ENCODE measurements at regions not wholly inside any gene's neighbourhood (a gene's known extent, or its start where the extent isn't known, plus 50 kb on each side); places are given as distances from the start of the nearest gene placed in this dataset.
"Not testable (repeated sequence)": the region's sequence is repeated elsewhere in the genome, so short reads cannot be mapped to it uniquely, and the experiment has no call there.

DNA sequence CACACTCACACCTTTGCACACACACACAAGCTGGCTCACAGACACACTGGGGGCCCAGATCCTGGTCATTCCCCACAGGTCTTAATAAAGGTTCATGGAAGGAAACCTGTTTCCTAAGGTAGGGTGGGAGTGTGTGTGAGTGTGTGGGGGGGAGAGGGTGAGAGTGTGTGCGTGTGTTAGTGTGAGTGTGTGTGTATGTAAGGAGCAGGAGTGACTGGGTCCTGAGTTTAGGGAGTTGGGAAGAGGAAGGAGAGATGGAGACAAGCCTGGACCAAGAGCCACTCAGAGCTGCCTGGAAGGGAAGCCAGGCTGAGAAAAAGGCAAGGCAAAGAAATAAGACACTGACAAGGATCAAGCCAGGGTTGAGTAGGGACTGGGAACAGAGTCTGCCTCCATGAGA lies 129.2 kb downstream of the POTEM start:
- not testable (repeated sequence) for H3K27me3 Mint-ChIP-seq (ENCODE audit: unreplicated experiment); H3K27ac Mint-ChIP-seq (ENCODE audit: unreplicated experiment); DNase-seq (ENCODE audit: extremely low spot score, unreplicated experiment); H3K4me1 Mint-ChIP-seq (ENCODE audit: unreplicated experiment); H3K4me3 Mint-ChIP-seq (ENCODE audit: unreplicated experiment); H3K36me3 Mint-ChIP-seq (ENCODE audit: unreplicated experiment); H3K9me3 Mint-ChIP-seq (ENCODE audit: unreplicated experiment)

- H3K4me1 Mint-ChIP-seq (ENCODE audit: unreplicated experiment); H3K27me3 Mint-ChIP-seq (ENCODE audit: unreplicated experiment); H3K27ac Mint-ChIP-seq (ENCODE audit: unreplicated experiment); H3K36me3 Mint-ChIP-seq (ENCODE audit: unreplicated experiment); H3K9me3 Mint-ChIP-seq (ENCODE audit: unreplicated experiment); H3K4me3 Mint-ChIP-seq (ENCODE audit: unreplicated experiment): not testable (repeated sequence)
- peak; percentile 87 for DNase-seq (ENCODE audit: extremely low spot score, unreplicated experiment)
Observed at GRCh38 chr14:19096876-19097275, 129.6 kb downstream of the POTEM start.

- not testable (repeated sequence) for H3K27ac Mint-ChIP-seq (ENCODE audit: unreplicated experiment); H3K27me3 Mint-ChIP-seq (ENCODE audit: unreplicated experiment); H3K9me3 Mint-ChIP-seq (ENCODE audit: unreplicated experiment); H3K36me3 Mint-ChIP-seq (ENCODE audit: unreplicated experiment); H3K4me3 Mint-ChIP-seq (ENCODE audit: unreplicated experiment); H3K4me1 Mint-ChIP-seq (ENCODE audit: unreplicated experiment)
- peak; percentile 91 for DNase-seq (ENCODE audit: extremely low spot score, unreplicated experiment)
Observed at GRCh38 chr14:19097306-19097705, 130.1 kb downstream of the POTEM start.

DNA sequence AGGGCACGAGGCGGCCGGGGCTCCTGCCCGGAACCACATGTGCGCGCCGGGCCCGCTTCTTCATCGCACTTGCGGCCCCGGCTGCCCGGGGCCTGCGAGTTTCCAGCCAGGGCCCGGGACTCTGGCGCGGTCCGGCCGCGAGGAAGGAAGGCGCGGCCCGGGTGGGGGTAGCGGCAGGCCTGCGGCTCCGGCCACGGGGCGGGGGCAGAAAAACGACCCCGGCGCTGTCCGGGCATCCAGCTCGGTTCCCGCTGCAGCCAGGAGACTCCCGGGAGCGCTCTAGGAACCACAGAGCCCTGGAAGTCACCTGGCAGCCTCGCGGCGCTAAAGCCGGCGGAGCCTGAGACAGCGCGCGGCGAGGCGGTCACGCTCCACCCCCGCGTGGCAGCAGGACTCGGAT lies 130.5 kb downstream of the POTEM start:
- DNase-seq (ENCODE audit: extremely low spot score, unreplicated experiment) = peak; percentile 90
- not testable (repeated sequence) for H3K27ac Mint-ChIP-seq (ENCODE audit: unreplicated experiment); H3K4me1 Mint-ChIP-seq (ENCODE audit: unreplicated experiment); H3K27me3 Mint-ChIP-seq (ENCODE audit: unreplicated experiment); H3K9me3 Mint-ChIP-seq (ENCODE audit: unreplicated experiment); H3K36me3 Mint-ChIP-seq (ENCODE audit: unreplicated experiment); H3K4me3 Mint-ChIP-seq (ENCODE audit: unreplicated experiment)

- not testable (repeated sequence) for H3K27me3 Mint-ChIP-seq (ENCODE audit: unreplicated experiment); H3K27ac Mint-ChIP-seq (ENCODE audit: unreplicated experiment); DNase-seq (ENCODE audit: extremely low spot score, unreplicated experiment)
Observed at GRCh38 chr14:19098230-19098629, 131.0 kb downstream of the POTEM start.

GRCh38 chr14:19098732-19099131 lies 131.5 kb downstream of the POTEM start:
- H3K27ac Mint-ChIP-seq (ENCODE audit: unreplicated experiment); H3K4me1 Mint-ChIP-seq (ENCODE audit: unreplicated experiment); H3K27me3 Mint-ChIP-seq (ENCODE audit: unreplicated experiment); H3K4me3 Mint-ChIP-seq (ENCODE audit: unreplicated experiment); H3K9me3 Mint-ChIP-seq (ENCODE audit: unreplicated experiment); H3K36me3 Mint-ChIP-seq (ENCODE audit: unreplicated experiment): not testable (repeated sequence)
- DNase-seq (ENCODE audit: extremely low spot score, unreplicated experiment) = peak; percentile 92

More at GRCh38 chr14:19098230-19098629, 131.0 kb downstream of the POTEM start:
- H3K4me3 Mint-ChIP-seq (ENCODE audit: unreplicated experiment); H3K4me1 Mint-ChIP-seq (ENCODE audit: unreplicated experiment); H3K36me3 Mint-ChIP-seq (ENCODE audit: unreplicated experiment); H3K9me3 Mint-ChIP-seq (ENCODE audit: unreplicated experiment): not testable (repeated sequence)

GRCh38 chr14:19099336-19099735 lies 132.1 kb downstream of the POTEM start:
- H3K36me3 Mint-ChIP-seq (ENCODE audit: unreplicated experiment); H3K4me3 Mint-ChIP-seq (ENCODE audit: unreplicated experiment); H3K27me3 Mint-ChIP-seq (ENCODE audit: unreplicated experiment); H3K27ac Mint-ChIP-seq (ENCODE audit: unreplicated experiment); H3K9me3 Mint-ChIP-seq (ENCODE audit: unreplicated experiment); H3K4me1 Mint-ChIP-seq (ENCODE audit: unreplicated experiment); DNase-seq (ENCODE audit: extremely low spot score, unreplicated experiment): not testable (repeated sequence)

GRCh38 chr14:19099939-19100338 lies 132.7 kb downstream of the POTEM start:
- not testable (repeated sequence) for H3K27me3 Mint-ChIP-seq (ENCODE audit: unreplicated experiment); H3K9me3 Mint-ChIP-seq (ENCODE audit: unreplicated experiment); H3K4me3 Mint-ChIP-seq (ENCODE audit: unreplicated experiment); DNase-seq (ENCODE audit: extremely low spot score, unreplicated experiment); H3K4me1 Mint-ChIP-seq (ENCODE audit: unreplicated experiment); H3K36me3 Mint-ChIP-seq (ENCODE audit: unreplicated experiment); H3K27ac Mint-ChIP-seq (ENCODE audit: unreplicated experiment)

DNA sequence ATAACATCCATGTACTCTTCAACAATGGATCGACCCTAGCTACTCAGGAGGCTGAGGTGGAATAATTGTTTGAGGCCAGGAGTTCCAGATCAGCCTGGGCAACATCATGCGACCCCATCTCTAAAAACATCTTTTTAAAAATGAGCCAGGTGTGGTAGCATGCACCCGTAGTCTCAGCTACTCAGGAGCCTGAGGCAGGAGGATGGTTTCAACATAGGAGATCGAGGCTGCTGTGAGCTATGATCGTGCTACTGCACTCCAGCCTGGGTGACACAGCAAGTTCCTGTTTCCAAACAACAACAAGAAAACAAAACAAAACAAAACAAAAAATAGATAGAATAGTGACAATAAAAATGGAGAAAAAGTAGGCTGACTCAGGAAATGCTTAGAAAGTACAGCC lies 138.3 kb downstream of the POTEM start:
- not testable (repeated sequence) for H3K4me1 Mint-ChIP-seq (ENCODE audit: unreplicated experiment); H3K4me3 Mint-ChIP-seq (ENCODE audit: unreplicated experiment); H3K9me3 Mint-ChIP-seq (ENCODE audit: unreplicated experiment); H3K27ac Mint-ChIP-seq (ENCODE audit: unreplicated experiment); H3K27me3 Mint-ChIP-seq (ENCODE audit: unreplicated experiment); DNase-seq (ENCODE audit: extremely low spot score, unreplicated experiment); H3K36me3 Mint-ChIP-seq (ENCODE audit: unreplicated experiment)

DNA sequence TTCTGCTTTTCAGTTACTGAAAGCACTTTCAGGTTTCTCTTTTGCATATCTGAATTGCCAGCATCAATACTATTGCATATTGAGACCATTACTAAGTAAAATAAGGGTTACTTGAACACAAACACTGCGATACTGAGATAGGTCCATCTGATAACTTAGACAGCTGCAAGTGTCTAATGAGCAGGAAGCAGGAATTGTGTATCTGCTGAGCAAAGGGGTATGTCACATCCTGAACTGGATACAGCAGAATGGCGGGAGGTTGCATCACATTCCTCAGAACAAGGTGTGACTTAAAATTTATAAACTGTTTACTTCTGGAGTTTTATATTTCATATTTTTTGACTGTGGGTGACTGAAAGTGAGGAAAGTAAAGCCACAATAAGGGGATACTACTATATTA lies 142.7 kb downstream of the POTEM start:
- not testable (repeated sequence) for H3K27me3 Mint-ChIP-seq (ENCODE audit: unreplicated experiment); H3K27ac Mint-ChIP-seq (ENCODE audit: unreplicated experiment); H3K9me3 Mint-ChIP-seq (ENCODE audit: unreplicated experiment); H3K4me3 Mint-ChIP-seq (ENCODE audit: unreplicated experiment); H3K36me3 Mint-ChIP-seq (ENCODE audit: unreplicated experiment); DNase-seq (ENCODE audit: extremely low spot score, unreplicated experiment); H3K4me1 Mint-ChIP-seq (ENCODE audit: unreplicated experiment)

DNA sequence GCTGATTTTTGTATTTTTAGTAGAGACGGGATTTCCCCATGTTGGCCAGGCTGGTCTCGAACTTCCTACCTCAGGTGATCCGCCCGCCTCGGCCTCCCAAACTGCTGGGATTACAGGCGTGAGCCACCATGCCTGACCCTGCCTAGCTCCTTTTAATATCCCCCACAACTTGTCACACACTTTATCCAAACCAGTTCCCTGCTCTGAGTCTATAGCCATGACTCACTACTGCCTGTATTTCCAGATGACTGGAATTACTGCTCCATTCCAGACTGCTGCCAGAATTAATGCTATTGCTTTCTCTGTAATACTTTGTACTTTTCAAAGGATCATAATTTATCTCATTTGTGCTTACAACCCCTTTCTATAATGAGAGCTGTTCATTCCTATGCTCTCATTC lies 153.1 kb downstream of the POTEM start:
- not testable (repeated sequence) for H3K4me3 Mint-ChIP-seq (ENCODE audit: unreplicated experiment); H3K27me3 Mint-ChIP-seq (ENCODE audit: unreplicated experiment); H3K36me3 Mint-ChIP-seq (ENCODE audit: unreplicated experiment); H3K27ac Mint-ChIP-seq (ENCODE audit: unreplicated experiment); H3K9me3 Mint-ChIP-seq (ENCODE audit: unreplicated experiment); H3K4me1 Mint-ChIP-seq (ENCODE audit: unreplicated experiment); DNase-seq (ENCODE audit: extremely low spot score, unreplicated experiment)

- H3K27ac Mint-ChIP-seq (ENCODE audit: unreplicated experiment); H3K9me3 Mint-ChIP-seq (ENCODE audit: unreplicated experiment); H3K27me3 Mint-ChIP-seq (ENCODE audit: unreplicated experiment); DNase-seq (ENCODE audit: extremely low spot score, unreplicated experiment); H3K36me3 Mint-ChIP-seq (ENCODE audit: unreplicated experiment); H3K4me1 Mint-ChIP-seq (ENCODE audit: unreplicated experiment); H3K4me3 Mint-ChIP-seq (ENCODE audit: unreplicated experiment): not testable (repeated sequence)
Observed at GRCh38 chr14:19126269-19127051, 159.2 kb downstream of the POTEM start.

Data from osteocyte (in vitro differentiated cells).